ENCODE measurements at regions not wholly inside any gene's neighbourhood (a gene's known extent, or its start where the extent isn't known, plus 50 kb on each side); places are given as distances from the start of the nearest gene placed in this dataset.

DNA sequence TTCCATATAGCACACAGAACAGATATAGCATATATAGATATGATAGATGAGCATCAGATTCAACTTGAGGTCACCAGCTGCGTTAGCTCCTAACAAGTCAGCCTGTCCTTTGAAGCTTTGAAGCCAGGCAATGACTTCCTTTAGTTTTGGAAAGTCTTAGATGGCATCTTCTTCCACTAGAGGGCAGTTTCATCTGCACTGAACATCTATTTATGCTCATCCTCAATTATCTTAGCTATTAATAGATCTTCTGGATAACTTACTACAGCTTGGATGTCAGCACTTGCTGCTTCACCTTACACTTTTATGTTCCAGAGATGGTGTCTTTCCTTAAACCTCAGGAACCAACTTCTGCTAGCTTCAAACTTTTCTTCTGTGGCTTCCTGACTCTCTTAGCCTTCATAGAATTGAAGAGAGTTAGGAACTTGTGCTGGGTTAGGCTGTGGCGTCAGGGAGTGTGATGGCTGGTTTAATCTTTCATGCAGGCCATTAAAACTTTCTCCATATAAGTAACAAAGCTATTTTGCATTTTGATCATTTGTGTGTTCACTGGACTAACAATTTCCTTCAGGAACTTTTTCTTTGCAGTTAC lies 1401.4 kb downstream of the EFNA5 start:
- TF ChIP-seq, protein P1, sequence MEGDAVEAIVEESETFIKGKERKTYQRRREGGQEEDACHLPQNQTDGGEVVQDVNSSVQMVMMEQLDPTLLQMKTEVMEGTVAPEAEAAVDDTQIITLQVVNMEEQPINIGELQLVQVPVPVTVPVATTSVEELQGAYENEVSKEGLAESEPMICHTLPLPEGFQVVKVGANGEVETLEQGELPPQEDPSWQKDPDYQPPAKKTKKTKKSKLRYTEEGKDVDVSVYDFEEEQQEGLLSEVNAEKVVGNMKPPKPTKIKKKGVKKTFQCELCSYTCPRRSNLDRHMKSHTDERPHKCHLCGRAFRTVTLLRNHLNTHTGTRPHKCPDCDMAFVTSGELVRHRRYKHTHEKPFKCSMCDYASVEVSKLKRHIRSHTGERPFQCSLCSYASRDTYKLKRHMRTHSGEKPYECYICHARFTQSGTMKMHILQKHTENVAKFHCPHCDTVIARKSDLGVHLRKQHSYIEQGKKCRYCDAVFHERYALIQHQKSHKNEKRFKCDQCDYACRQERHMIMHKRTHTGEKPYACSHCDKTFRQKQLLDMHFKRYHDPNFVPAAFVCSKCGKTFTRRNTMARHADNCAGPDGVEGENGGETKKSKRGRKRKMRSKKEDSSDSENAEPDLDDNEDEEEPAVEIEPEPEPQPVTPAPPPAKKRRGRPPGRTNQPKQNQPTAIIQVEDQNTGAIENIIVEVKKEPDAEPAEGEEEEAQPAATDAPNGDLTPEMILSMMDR (IDR thresholded peaks at IDR 0.05) = peak; percentile 69
- TF ChIP-seq TAF1 (IDR thresholded peaks at IDR 0.05; ENCODE audit: borderline replicate concordance, low read depth, low read length) = no peak
- no peak for TF ChIP-seq SIN3A (IDR thresholded peaks at IDR 0.05; ENCODE audit: borderline replicate concordance, low read depth, low read length)
- TF ChIP-seq, protein P2, sequence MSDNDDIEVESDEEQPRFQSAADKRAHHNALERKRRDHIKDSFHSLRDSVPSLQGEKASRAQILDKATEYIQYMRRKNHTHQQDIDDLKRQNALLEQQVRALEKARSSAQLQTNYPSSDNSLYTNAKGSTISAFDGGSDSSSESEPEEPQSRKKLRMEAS (IDR thresholded peaks at IDR 0.05; ENCODE audit: low read depth) = no peak
- TF ChIP-seq JUND (IDR thresholded peaks at IDR 0.05) = no peak
- TF ChIP-seq FOXM1 (IDR thresholded peaks at IDR 0.05; ENCODE audit: low read depth) = no peak
- TF ChIP-seq EZH2phosphoT487 (IDR thresholded peaks at IDR 0.05; ENCODE audit: borderline replicate concordance, low read depth) = no peak
- no peak for TF ChIP-seq REST (IDR thresholded peaks at IDR 0.05; ENCODE audit: low read depth, low read length)
